ENCODE measurements at regions not wholly inside any gene's neighbourhood (a gene's known extent, or its start where the extent isn't known, plus 50 kb on each side); places are given as distances from the start of the nearest gene placed in this dataset.
"Not testable (repeated sequence)": the region's sequence is repeated elsewhere in the genome, so short reads cannot be mapped to it uniquely, and the experiment has no call there.

- H3K36me3 ChIP-seq (ENCODE audit: control insufficient read depth, insufficient read depth, low read length); H3K27me3 ChIP-seq (ENCODE audit: control insufficient read depth, insufficient read depth, low read length); DNase-seq (ENCODE audit: low read depth); H3K4me3 ChIP-seq (ENCODE audit: low read depth, low read length); POLR2A ChIA-PET; CTCF ChIA-PET: not testable (repeated sequence)
Measured at GRCh38 chr22:10710923-10711322, 4817.1 kb upstream of the OR11H1 start.

GRCh38 chr22:10722804-10723203 is 4805.2 kb upstream of the OR11H1 start:
- H3K27me3 ChIP-seq (ENCODE audit: control insufficient read depth, insufficient read depth, low read length); DNase-seq (ENCODE audit: low read depth); H3K36me3 ChIP-seq (ENCODE audit: control insufficient read depth, insufficient read depth, low read length); CTCF ChIA-PET; H3K4me3 ChIP-seq (ENCODE audit: low read depth, low read length); POLR2A ChIA-PET: not testable (repeated sequence)

DNA sequence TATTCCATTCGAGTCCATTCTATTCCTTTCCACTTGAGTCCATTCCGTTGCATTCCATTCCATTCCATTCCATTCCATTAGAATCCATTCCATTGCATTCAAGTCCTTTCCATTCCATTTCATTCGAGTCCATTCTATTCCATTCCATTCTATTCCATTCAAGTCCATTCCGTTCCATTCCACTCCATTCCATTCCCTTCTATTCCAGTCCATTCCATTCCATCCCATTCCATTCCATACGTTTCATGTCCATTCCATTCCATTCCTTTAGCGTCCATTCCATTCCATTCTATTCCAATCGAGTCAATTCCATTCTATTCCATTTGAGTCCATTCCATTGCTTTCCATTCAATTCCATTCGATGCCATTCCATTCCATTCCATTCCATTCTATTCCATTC is 4804.0 kb upstream of the OR11H1 start:
- DNase-seq (ENCODE audit: low read depth): not testable (repeated sequence)

DNA sequence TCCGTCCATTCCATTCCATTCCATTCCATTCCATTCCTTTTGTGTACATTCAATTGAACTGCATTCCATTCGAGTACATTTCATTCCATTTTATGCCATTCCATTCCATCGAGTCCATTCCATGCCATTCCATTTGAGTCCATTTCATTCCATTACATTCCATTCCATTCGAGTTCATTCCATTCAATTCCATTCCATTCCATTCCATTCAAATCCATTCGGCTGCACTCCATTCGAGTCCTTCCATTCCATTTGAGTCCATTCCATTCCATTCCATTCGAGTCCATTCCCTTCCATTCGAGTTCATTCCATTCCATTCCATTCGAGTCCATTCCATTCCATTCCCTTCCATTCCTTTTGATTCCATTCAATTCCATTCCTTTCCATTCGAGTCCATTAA is 4800.6 kb upstream of the OR11H1 start:
- ChIA-PET POLR2A (no interaction called here), CTCF (no interaction called here)
- DNase-seq (ENCODE audit: low read depth): no peak
- Histone ChIP-seq H3K27me3 (ENCODE audit: control insufficient read depth, insufficient read depth, low read length) (no peaks in the 10 kb centered on the region), H3K36me3 (ENCODE audit: control insufficient read depth, insufficient read depth, low read length) (no peaks in the 10 kb centered on the region), H3K4me3 (ENCODE audit: low read depth, low read length) (no peak overlapping the region)
- TF ChIP-seq CTCF (IDR thresholded peaks at IDR 0.05; ENCODE audit: insufficient read depth, low read depth, low read length): no peak

More for the DNA sequence above, 4804.0 kb upstream of the OR11H1 start:
- POLR2A ChIA-PET; H3K36me3 ChIP-seq (ENCODE audit: control insufficient read depth, insufficient read depth, low read length); CTCF ChIA-PET; H3K27me3 ChIP-seq (ENCODE audit: control insufficient read depth, insufficient read depth, low read length); H3K4me3 ChIP-seq (ENCODE audit: low read depth, low read length): not testable (repeated sequence)

GRCh38 chr22:10729979-10730378 is 4798.0 kb upstream of the OR11H1 start:
- H3K4me3 ChIP-seq (ENCODE audit: low read depth, low read length); H3K27me3 ChIP-seq (ENCODE audit: control insufficient read depth, insufficient read depth, low read length); H3K36me3 ChIP-seq (ENCODE audit: control insufficient read depth, insufficient read depth, low read length); CTCF ChIA-PET; DNase-seq (ENCODE audit: low read depth); POLR2A ChIA-PET: not testable (repeated sequence)

- CTCF ChIA-PET; POLR2A ChIA-PET; DNase-seq (ENCODE audit: low read depth): not testable (repeated sequence)
Measured at GRCh38 chr22:10730706-10731105, 4797.3 kb upstream of the OR11H1 start.

GRCh38 chr22:10731246-10731974 is 4796.6 kb upstream of the OR11H1 start:
- H3K27me3 ChIP-seq (ENCODE audit: control insufficient read depth, insufficient read depth, low read length); POLR2A ChIA-PET; H3K4me3 ChIP-seq (ENCODE audit: low read depth, low read length); H3K36me3 ChIP-seq (ENCODE audit: control insufficient read depth, insufficient read depth, low read length); DNase-seq (ENCODE audit: low read depth); CTCF ChIA-PET: not testable (repeated sequence)

More at GRCh38 chr22:10730706-10731105, 4797.3 kb upstream of the OR11H1 start:
- H3K27me3 ChIP-seq (ENCODE audit: control insufficient read depth, insufficient read depth, low read length); H3K4me3 ChIP-seq (ENCODE audit: low read depth, low read length); H3K36me3 ChIP-seq (ENCODE audit: control insufficient read depth, insufficient read depth, low read length): not testable (repeated sequence)

- H3K4me3 ChIP-seq (ENCODE audit: low read depth, low read length); DNase-seq (ENCODE audit: low read depth); CTCF ChIA-PET; H3K27me3 ChIP-seq (ENCODE audit: control insufficient read depth, insufficient read depth, low read length); POLR2A ChIA-PET; H3K36me3 ChIP-seq (ENCODE audit: control insufficient read depth, insufficient read depth, low read length): not testable (repeated sequence)
Measured at GRCh38 chr22:10735075-10735474, 4792.9 kb upstream of the OR11H1 start.

- CTCF ChIA-PET; H3K36me3 ChIP-seq (ENCODE audit: control insufficient read depth, insufficient read depth, low read length); POLR2A ChIA-PET; H3K27me3 ChIP-seq (ENCODE audit: control insufficient read depth, insufficient read depth, low read length); H3K4me3 ChIP-seq (ENCODE audit: low read depth, low read length); DNase-seq (ENCODE audit: low read depth): not testable (repeated sequence)
Measured at GRCh38 chr22:10736879-10737278, 4791.1 kb upstream of the OR11H1 start.

GRCh38 chr22:10737931-10738330 is 4790.1 kb upstream of the OR11H1 start:
- H3K4me3 ChIP-seq (ENCODE audit: low read depth, low read length); POLR2A ChIA-PET; H3K36me3 ChIP-seq (ENCODE audit: control insufficient read depth, insufficient read depth, low read length); H3K27me3 ChIP-seq (ENCODE audit: control insufficient read depth, insufficient read depth, low read length); CTCF ChIA-PET; DNase-seq (ENCODE audit: low read depth): not testable (repeated sequence)

All from BJ (cell line).